Heart left ventricle (tissue), 16 donors: ENCODE measurements at regions not wholly inside any gene's neighbourhood (a gene's known extent, or its start where the extent isn't known, plus 50 kb on each side); places are given as distances from the start of the nearest gene placed in this dataset.
"Not testable (repeated sequence)": the region's sequence is repeated elsewhere in the genome, so short reads cannot be mapped to it uniquely, and the experiment has no call there.

Experiments used
- ATAC-seq, 4 donors: fragments of 200-7000 bp; cut with Tn5 transposase; one replicate each; pipeline ENCODE4 v1.9.1; 2020 to 2022; ENCODE audit warnings: moderate library complexity in 4 of 4, mild to moderate bottlenecking in 3 of 4, moderate number of reproducible peaks in 1 of 4
- DNase-seq, 5 donors: peaks; one replicate each; pipeline ENCODE4 v3.0.0-alpha.2; 2020
- H3K27ac ChIP-seq, 12 donors: fragments of 200-600 bp; sonication (generic) in 4 of 12; one replicate each; pipeline versions ENCODE4 v1.5.0 to v1.8.0; 2016 to 2022; ENCODE audit warnings: mild to moderate bottlenecking in 2 of 12
- H3K27me3 ChIP-seq, 9 donors: fragments of 200-600 bp; sonication (generic) in 2 of 9; one replicate each; pipeline versions ENCODE4 v1.5.1 to v1.8.0; 2016 to 2022; ENCODE audit warnings: mild to moderate bottlenecking in 3 of 9
- H3K36me3 ChIP-seq, 9 donors: fragments of 200-600 bp; sonication (generic) in 2 of 9; one replicate each; pipeline versions ENCODE4 v1.5.0 to v1.8.0; 2018 to 2022; ENCODE audit warnings: mild to moderate bottlenecking in 2 of 9
- H3K4me1 ChIP-seq, 12 donors: fragments of 200-600 bp; sonication (generic) in 4 of 12; one replicate each; pipeline versions ENCODE4 v1.5.0 to v1.8.0; 2016 to 2022; ENCODE audit warnings: mild to moderate bottlenecking in 3 of 12
- H3K4me3 ChIP-seq, 12 donors: fragments of 200-600 bp; sonication (generic) in 4 of 12; one replicate each; pipeline versions ENCODE4 v1.5.0 to v1.8.0; 2017 to 2022; ENCODE audit warnings: mild to moderate bottlenecking in 9 of 12, moderate library complexity in 4 of 12
- H3K9me3 ChIP-seq, 12 donors: fragments of 200-600 bp; sonication (generic) in 4 of 12; one replicate each; pipeline versions ENCODE4 v1.5.0 to v1.8.0; 2016 to 2022; ENCODE audit warnings: mild to moderate bottlenecking in 1 of 12
- CTCF ChIP-seq, 12 donors: fragments of 200-600 bp; sonication (generic) in 4 of 12; IDR thresholded peaks; one replicate each; pipeline versions ENCODE4 v1.5.0 to v1.8.0; 2018 to 2022; ENCODE audit warnings: antibody characterized with exemption in 12 of 12, mild to moderate bottlenecking in 5 of 12
- POLR2A ChIP-seq, 2 donors: fragments of 450-650 bp; IDR thresholded peaks; one replicate each; pipeline ENCODE4 v1.6.1; 2017; ENCODE audit warnings: antibody characterized with exemption in 2 of 2, mild to moderate bottlenecking in 2 of 2, moderate library complexity in 2 of 2
- WGBS, 4 donors: extraction: QIAGEN DNeasy Blood & Tissue Kit in 2 of 4; methylation state at CpG; one replicate each; pipeline versions ENCODE4 v1.1.5 to v1.1.7; 2013 to 2018; 5-methylcytosine and 5-hydroxymethylcytosine counted together
- intact Hi-C, 10 donors: fragments of 100-400 bp; cut with DNase I; formaldehyde crosslinking; loops; one replicate each; pipeline versions ENCODE4 v1.11.1 to v1.14.2; 2022
- donor health status: ischemic (EF 13 %, LVEDD 7.1; RV severe dilation, severe dysfunction).
- donor health status: healthy with polysubstance abuse.
- donor health status: DM: no; HTN: yes; CAD: no.
- donor health status: DM: no; HTN: no; CAD: no.
- donor health status: ischemic (EF 25% LVEDD 6.9; RV normal size, moderate dysfunction).
- donor health status: ischemic (EF 25% LVEDD 5.7; RV mildly dilated, moderate dysfunction).
- donor health status: healthy.
- donor health status: DM: yes; HTN: yes; CAD: no.
- donor health status: ischemic (EF 35%, LVEDD 5.7; RV mildly dilated, moderate dysfunction).
- donor health status: nonischemic (EF 11% LVEDD 7.7; RV severe dilation, severe dysfunction).
- donor health status: DM: yes; HTN: yes; CAD: no.
- donor health status: PGD.
- donor health status: ischemic (EF 29% LVEDD 5.4; RV normal size, mild dysfunction).
- donor health status: nonischemic (EF 23%, LVEDD 6.1; RV moderate dilation, normal function).

DNA sequence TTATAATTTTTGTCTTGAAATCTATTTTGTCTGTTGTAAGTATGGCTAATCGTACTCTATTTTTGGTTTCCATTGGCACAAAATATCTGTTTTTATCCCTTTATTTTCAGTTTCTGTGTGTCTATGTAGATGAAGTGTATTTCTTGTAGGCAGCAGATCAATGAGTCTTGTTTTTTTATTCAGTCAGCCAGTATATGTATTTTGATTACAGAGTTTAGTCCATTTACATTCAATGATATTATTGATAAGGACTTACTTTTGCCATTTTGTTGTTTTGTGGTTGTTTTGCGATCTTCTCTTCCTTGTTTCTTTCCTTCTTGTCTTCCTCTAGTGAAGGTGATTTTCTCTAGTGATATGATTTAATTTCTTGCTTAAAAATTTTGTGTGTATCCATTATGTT, 336.3 kb upstream of the SPRY2 start:
- no peaks in the 10 kb centered on the region for H3K4me1 ChIP-seq
- H3K27me3 ChIP-seq, result no peaks in the 10 kb centered on the region
- no peak for TF ChIP-seq POLR2A (IDR thresholded peaks at IDR 0.05)
- no peak for TF ChIP-seq CTCF (IDR thresholded peaks at IDR 0.05)
- ATAC-seq (no peak), DNase-seq (no peak)
- intact Hi-C loops, result no loop called here
- WGBS, 4 donors, result 88 to 100% (median 95%) methylated on average over 2 of the region's 2 CpGs
- H3K27ac ChIP-seq, result no peak overlapping the region
- H3K36me3 ChIP-seq, result no peaks in the 10 kb centered on the region
- peaks cover 0 to 52% (median 21%) of the 10 kb centered on the region in 12 donors for H3K9me3 ChIP-seq
- H3K4me3 ChIP-seq, result no peak overlapping the region

- intact Hi-C loops, result not testable (repeated sequence)
Observed at GRCh38 chr13:80675442-80675841, 334.5 kb upstream of the SPRY2 start.

GRCh38 chr13:80671773-80672172, 330.8 kb upstream of the SPRY2 start:
- Histone ChIP-seq H3K27ac (no peak overlapping the region), H3K9me3 (peaks cover 0 to 34% (median 15%) of the 10 kb centered on the region in 12 donors), H3K27me3 (no peaks in the 10 kb centered on the region), H3K4me1 (peaks cover 0 to 10% (median 0%) of the 10 kb centered on the region in 12 donors), H3K36me3 (no peaks in the 10 kb centered on the region), H3K4me3 (no peak overlapping the region)
- no peak for ATAC-seq
- DNase-seq, result no peak
- 90 to 95% (median 94%) methylated on average over 7 of the region's 7 CpGs for WGBS, 4 donors
- intact Hi-C loops, result no loop called here
- TF ChIP-seq CTCF (IDR thresholded peaks at IDR 0.05) (no peak), POLR2A (IDR thresholded peaks at IDR 0.05) (no peak)

More at GRCh38 chr13:80675442-80675841, 334.5 kb upstream of the SPRY2 start:
- H3K27ac ChIP-seq, H3K36me3 ChIP-seq, H3K4me3 ChIP-seq, H3K4me1 ChIP-seq, H3K27me3 ChIP-seq, DNase-seq, ATAC-seq: not testable (repeated sequence)
- peaks cover 0 to 59% (median 27%) of the 10 kb centered on the region in 12 donors for H3K9me3 ChIP-seq
- 78 to 99% (median 93%) methylated on average over 1 to 2 of the region's 2 CpGs for WGBS, 4 donors

- ATAC-seq (peak in 1 of 4 donors; percentile 24), DNase-seq (no peak)
- peaks cover 0 to 19% (median 0%) of the 10 kb centered on the region in 12 donors for H3K4me1 ChIP-seq
- TF ChIP-seq POLR2A (IDR thresholded peaks at IDR 0.05) (no peak), CTCF (IDR thresholded peaks at IDR 0.05) (no peak)
- H3K27me3 ChIP-seq, result no peaks in the 10 kb centered on the region
- H3K4me3 ChIP-seq, result no peak overlapping the region
- H3K36me3 ChIP-seq, result no peaks in the 10 kb centered on the region
- 85 to 100% (median 95%) methylated on average over 1 of the region's 1 CpG for WGBS, 4 donors
- H3K9me3 ChIP-seq, result peaks cover 0 to 27% (median 15%) of the 10 kb centered on the region in 12 donors
- intact Hi-C loops, result no loop called here
- peak overlapping the region in 1 of 12 donors; percentile 19 for H3K27ac ChIP-seq
Observed at GRCh38 chr13:80669112-80669511, 328.2 kb upstream of the SPRY2 start.

GRCh38 chr13:80668452-80668851, 327.5 kb upstream of the SPRY2 start:
- Histone ChIP-seq H3K4me1 (peaks cover 0 to 19% (median 0%) of the 10 kb centered on the region in 12 donors), H3K36me3 (no peaks in the 10 kb centered on the region), H3K27ac (peak overlapping the region in 2 of 12 donors; percentile 7 to 19), H3K4me3 (no peak overlapping the region), H3K27me3 (no peaks in the 10 kb centered on the region), H3K9me3 (peaks cover 0 to 31% (median 17%) of the 10 kb centered on the region in 12 donors)
- ATAC-seq, result no peak
- DNase-seq, result no peak
- TF ChIP-seq POLR2A (IDR thresholded peaks at IDR 0.05), result no peak
- TF ChIP-seq CTCF (IDR thresholded peaks at IDR 0.05), result no peak
- WGBS, 4 donors, result 77 to 90% (median 86%) methylated on average over 2 of the region's 2 CpGs
- intact Hi-C loops, result no loop called here
